Pons (tissue), 1 donor: ENCODE measurements at regions not wholly inside any gene's neighbourhood (a gene's known extent, or its start where the extent isn't known, plus 50 kb on each side); places are given as distances from the start of the nearest gene placed in this dataset.
A peak's percentile ranks its signal among the peaks of the same experiment; 100 is the strongest.

ENCODE experiments used
- DNase-seq: peaks from one replicate; pipeline ENCODE4 v3.0.0-alpha.2; 2016; ENCODE audit warnings: low spot score

DNA sequence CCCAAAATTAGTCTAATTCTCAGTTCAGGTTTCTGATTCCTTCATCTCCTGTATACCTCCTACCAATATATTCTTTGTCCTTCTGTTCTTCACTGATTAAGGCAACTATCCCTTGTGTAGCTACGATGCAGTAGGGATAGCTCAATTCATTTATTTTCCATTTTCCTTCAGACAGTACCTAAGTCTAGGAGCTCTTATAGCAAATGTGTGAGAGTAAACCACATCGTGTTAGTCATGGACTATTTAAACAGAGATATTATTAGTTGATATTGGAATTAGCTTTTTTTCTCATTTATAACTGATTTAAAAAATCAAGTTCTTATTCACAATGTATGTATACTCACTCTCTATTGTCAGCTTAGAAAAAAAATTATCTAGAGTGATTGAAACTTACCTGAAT lies 900.0 kb downstream of the JRKL start:
- no peak for DNase-seq

DNA sequence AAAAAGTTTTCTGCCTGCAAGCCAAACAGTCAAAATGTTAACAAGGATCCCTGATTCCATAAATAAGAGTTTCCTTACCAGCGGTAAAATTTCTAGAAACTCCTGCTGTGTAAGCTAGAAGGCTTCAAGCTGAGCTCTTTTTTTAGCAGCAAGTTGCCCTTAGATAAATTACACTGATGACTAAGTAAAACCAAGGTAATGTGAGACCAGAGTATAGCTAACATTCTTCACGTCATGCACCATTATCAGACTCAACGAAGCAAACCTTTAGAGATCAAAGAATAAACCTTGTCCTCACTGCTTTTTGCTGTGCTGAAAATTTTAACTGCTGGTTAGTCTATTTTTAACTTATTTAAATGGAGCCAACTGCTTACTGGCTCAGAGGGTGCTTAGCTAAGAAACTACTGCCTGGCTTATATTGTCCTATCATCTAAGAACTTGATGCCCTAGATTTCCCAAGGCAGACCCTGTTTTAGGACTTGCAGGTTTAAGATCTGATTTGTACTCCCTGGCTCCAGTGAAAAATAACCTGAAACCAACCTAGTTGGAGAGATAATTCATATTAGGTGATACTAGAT lies 900.7 kb downstream of the JRKL start:
- DNase-seq: no peak

DNA sequence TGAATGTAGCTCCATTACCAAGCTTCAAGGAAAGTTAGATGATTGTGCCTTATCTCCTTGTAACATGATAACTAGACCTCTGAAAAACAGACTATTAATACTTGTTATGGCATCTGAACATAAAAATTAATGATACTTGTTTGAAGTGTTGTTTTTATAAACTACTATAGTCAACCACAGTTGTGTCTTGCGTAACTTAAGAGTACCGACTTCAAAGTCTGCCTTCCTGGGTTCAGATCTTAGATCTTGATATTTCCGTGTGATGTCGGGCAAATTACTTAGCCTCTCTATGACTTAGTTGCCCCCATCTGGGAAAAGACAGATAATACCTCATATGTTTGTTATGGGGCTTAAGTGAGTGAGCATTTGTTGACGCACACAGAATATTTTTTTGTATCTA lies 906.5 kb downstream of the JRKL start:
- DNase-seq: no peak

DNA sequence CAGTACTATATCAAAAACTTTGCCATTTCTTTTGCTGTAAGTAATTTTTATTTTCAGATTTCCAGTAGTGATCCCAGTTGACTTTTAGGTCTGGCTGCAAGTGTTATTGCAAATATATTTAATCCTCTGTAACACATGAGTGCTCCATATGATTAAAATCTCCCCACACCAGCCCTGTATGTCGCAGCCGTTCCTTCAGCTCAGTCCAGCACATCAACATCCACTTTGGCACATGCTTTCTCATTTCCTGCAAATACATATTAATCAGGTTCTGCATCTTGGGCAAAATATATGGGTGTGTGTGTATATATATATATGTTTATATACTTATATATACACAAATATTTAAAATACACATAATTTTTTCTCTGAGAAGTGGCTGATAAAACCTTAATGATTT lies 919.5 kb downstream of the JRKL start:
- no peak for DNase-seq

DNA sequence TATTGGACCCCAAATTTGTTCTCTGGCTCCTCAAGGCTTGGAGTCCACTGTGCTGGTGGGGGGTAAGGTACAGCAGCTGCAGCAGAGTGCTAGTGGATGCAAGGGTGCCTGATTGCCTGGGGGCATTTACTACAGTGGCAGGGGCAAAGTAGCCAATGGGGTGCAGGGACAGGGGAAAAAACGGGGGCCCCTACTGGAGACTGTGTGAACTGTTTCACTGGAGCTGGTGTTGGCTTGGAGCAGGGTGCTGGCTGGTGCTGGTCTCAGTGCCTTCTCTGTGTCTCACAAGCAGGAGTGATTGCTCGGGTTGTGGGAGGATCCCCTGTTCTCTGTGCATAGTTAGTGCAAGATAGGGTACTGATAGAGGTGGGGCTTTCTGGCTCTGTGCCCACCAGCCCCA lies 935.9 kb downstream of the JRKL start:
- no peak for DNase-seq

DNA sequence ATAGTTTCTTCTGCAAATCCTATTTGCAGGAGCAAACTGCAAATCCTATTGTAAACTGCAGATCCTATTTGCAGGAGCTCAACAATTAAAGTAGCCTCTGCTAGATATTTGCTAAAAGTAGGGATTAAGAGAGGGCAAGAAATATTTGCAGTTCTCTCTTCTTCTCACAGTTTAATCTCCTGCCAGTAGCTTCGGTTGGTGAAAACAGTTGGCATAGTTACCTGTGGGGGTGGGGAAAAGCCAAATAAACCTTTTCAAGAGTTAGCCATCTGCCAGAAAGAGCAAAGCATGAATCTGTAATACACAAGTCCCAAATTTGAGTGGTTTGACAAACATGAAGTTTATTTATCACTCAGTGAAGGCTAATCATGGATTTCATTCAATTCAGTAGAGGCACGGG lies 942.5 kb downstream of the JRKL start:
- DNase-seq: no peak

DNA sequence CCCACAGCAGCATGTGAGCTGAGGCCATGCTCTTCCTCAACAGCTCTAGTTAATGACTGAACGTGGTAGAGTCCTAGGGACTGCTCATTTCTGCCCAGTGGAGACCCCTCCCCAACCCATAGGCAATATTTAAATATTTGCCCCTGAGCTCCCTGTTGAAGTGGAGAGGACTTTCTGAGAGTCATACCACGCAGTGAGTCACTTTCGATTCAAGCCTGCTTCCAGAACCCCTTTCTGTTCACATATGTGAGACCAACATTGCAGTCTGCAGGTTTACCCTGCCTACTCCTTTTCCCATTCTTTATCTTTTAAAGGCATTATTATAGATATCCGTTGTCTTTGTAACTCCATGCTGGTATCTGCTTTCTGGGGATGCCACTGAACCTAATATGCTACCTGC lies 946.3 kb downstream of the JRKL start:
- DNase-seq: no peak

DNA sequence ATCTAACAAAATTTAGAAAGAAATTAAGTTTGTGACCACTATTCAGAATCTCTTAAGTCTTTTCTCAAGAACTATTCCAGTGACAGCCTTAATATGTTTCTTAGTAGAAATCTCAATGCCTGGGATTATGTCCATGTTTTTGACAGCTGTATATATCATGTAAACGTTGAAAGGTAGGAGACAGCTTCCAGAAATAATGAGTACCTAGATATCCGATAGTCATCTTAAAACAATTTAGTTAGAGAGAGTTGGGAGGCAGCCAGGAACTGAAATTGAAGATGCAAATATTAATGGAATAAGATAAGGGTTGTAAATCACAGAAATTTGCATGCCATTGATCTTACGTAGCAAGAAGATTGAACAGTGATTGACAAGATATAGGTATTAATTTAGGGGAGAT lies 955.2 kb downstream of the JRKL start:
- no peak for DNase-seq

DNA sequence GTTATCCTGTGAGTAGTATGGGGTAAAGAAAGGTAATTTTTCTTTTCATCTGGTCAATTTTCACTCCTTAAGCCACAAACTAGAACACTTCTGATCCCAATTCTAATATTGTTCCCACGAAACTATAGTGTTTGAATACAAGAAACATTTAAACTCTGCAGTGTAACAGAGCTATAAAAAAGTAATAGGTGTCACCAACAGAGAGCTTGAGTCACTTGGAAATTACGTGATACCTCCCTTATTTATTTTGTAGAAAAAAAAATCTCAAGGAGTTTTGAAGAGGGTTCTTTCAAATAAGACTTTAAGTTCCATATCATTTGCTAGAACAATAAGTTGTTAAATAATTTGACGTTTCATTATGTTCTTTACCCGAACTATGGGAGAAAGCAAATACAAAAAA lies 959.4 kb downstream of the JRKL start:
- no peak for DNase-seq

DNA sequence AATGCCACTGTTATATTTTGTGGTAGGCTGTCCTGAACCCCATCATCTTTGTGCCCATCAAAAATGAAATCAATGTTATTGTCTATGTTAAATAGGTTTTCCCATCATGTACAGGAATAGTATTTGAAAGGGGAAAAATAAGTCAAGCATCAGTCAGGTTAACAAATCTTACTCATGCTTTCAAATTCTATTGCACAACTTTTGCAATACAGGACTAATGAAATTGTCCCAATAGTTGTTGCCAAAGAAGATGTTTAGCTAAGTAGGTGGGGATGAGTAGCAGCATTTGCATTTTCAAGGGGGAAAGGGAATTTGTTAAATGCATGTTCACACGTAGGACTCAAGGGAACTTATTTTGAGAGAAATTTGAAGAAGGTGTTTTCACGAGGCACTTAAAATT lies 962.1 kb downstream of the JRKL start:
- DNase-seq: no peak

DNA sequence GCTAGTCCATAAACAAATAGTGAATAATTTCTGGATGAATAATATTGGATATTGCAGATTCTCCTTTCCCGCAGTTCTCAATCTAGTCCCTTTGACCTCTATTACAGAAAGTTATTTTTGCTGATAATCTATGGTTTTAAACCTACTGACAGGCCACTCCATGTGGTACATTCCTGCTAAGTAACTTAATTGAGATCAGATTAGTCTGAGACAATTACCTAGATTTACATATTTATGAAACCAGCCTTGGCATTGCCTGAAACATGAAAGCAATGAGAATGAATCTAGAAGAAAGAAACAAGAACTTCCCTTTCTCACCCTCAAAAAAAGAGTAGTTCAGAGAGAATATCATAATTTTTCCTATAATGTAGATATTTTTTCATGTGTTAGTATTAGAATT lies 964.2 kb downstream of the JRKL start:
- DNase-seq: no peak

DNA sequence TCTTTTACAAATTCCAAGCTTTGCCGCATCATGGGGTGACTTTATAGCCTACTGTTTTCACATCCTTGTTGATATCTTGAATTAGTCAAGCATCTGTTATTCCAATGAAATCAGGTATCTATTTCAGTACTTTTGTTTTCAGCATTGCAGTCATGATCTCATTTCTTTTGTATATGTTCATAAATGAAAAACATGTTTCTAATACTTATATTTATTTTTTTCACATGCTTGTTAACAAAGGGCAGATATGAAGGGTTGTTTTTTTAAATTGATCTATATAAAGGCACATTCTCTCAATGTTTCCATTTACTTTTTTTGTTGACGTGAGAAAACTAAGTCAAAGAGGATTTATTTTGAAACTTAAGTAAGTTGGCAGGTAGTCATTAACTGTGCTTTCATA lies 964.8 kb downstream of the JRKL start:
- DNase-seq: no peak

DNA sequence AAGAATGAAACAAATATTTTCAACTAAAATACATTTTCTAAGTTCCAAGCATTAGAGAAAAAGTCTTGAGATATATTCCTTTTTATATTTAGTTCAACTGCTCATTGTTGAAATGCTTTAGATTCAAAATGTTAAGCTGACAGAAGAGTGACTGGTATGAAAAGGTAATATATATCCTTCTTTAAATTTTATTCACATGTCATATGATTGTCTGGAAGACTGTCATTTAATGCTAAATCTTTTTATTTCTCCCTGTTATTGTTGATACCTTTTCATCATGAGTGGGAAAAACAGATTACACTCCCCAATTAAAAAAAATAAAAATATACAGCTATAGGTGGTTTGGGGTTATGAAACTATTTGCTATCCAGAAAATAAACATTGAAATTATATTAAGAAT lies 965.4 kb downstream of the JRKL start:
- DNase-seq: no peak

DNA sequence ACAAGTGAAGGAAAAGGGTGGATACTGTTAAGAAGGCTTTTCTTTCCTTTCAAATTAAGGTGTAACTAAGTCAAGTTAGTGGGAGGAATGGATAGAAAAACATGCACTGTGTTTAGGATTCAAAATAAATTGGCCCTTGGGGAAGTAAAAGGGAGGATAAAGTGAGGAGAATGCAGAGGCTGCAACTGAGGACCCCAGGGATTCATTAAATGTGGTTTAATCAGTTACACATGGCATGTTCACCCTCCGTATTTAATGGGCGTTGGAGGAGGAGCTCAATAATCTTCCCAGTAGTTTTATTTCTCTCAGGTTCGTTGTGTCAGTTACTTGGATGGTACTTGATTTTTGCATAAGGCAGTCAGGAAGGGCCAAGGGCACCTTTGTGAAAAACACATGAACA lies 966.3 kb downstream of the JRKL start:
- no peak for DNase-seq

DNA sequence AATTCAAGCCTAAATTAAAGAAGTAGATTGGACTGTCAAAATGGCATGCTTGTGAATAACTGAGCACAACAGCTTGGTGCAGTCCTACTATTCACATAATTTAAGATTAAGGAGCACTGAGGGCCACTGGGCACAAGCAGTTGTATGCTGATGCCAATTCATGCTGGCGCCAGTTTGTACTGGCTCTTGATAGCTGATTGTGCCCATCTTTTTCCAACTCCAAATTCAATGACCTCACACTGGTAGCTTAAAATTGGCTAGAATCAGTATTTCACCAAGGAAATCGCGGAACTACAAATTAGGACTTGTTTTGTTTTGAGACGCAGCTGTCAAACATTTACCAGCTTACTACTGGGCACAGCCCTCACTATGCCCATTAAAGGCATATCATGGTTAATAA lies 969.2 kb downstream of the JRKL start:
- no peak for DNase-seq

DNA sequence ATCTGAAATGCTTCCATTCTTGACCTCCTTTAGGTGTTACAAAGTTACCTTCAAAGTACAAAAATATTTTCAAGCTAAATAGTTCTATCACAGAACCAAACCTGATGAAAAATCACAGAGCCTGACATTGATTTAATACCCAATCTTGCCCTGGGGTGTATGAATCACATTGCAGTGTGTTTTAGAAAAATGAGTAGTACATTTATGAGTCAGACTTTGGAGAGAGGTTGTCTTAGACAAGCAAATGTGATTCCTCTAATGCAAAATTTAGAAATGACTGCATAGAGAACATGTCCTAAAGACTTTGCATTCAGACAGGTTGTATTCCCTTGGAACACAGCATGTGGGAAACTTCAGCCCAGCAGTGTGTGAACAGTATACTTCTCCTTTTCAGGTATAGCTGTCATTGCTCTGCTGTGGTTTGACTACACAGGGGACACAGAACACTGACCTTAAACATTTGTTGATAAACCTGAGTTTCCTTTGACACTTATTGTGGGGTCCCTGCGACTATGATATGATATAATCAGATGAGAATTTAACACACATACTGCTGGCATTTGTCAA lies 972.1 kb downstream of the JRKL start:
- peak; percentile 1 for DNase-seq

DNA sequence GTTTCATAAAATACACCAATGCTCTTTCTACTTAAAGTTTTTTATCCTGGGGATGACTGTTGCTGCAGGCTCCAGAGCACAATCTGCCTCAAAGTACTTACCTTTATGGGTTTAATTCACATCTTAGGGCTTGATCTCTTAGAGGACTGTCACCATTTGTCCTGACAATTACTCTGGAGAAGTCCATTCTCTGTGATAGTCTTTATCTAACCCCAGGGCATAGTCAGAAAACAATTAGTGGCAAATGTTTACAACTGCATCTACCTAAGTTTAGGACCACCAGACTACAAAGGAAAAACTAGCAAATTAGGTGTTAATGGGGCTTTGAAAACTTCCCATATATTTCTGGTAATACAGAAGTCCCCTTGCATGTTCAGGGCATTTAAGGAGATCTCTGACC lies 973.5 kb downstream of the JRKL start:
- DNase-seq: no peak

DNA sequence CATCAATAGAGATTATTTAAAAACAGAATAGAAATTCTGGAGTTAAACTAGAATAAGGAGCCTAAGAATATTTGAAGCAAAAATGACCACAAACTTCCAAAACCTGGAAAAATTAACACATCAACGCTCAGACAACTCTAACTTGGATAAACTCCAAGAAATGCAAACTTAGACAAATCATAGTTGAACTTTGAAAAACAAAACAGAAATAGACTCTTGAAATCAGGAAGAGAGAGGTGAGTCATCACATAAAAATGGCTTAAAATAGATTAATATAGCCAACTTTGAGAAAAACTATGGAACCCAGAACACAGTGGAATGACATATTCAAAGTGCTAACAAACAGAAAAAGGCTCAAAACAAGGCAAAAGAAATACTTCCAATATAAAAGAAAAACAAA lies 974.2 kb downstream of the JRKL start:
- no peak for DNase-seq

DNA sequence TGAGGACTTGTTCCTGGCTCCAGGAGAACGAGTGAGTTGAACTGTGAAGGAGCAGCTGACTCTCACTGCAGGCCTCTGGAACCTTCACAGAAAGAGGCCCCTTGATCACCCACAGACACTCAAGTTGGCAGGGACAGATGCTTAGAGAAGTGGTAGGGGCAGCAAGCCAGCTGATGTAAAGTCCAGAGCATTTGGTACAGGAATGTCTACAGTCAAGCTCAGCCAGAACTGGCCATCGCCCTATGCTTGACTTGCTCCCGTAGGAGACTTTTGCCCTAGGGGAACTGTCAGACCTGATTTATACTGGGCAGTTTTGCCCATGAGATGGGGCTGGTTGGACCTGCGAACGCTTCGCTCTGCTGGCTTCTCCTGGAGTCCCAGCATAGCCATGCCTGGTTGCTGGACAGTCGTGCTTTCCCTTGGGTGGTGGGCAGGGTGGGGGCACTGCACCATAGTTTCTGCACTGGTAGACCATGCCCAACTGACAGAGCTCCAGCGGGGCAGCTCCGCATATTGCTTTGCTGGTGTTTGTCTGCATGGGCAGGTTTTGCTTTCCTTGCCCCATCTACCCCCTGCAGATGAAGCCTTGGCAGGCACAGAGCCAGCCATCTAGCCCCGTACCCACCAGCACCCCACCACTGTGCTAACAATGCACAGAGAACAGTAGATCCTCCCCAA lies 977.7 kb downstream of the JRKL start:
- no peak for DNase-seq

DNA sequence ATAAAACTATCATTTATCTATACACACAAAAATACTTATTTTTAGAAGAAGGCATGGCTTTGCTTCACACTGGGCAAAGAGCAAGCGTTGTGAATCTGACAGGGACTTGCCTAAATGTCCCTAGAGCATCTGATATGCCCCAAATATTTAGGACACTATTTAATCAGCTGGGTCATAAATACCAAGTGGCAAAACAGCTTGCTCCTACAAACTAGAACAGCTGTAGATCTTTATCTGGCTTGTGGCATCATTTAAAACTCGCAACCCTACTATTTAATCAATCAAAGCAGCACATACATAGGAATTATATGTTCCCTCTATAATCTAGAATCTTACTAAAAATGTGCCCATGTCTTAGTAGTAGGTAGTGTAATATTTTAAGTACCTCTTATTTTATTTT lies 999.5 kb downstream of the JRKL start:
- DNase-seq: peak; percentile 1

DNA sequence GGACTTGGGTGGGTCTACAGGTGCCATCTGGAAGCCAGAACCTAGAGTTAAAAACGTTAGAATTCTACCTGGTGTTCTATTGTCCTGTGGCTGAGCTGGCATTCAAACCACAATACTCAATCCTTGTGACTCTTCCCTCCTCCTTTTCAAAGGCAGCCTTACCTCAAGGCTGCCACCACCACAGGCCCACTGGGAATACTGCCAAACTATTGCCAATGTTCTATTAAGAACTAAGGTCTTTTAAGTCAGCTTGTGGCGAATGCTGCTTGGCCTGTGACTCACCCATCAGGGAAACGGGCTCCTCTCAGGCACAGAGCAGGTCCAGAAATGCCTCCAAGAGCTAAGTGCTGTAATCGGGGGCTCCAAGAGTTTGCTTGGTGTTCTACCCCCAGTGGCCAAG lies 1008.4 kb downstream of the JRKL start:
- DNase-seq: no peak

DNA sequence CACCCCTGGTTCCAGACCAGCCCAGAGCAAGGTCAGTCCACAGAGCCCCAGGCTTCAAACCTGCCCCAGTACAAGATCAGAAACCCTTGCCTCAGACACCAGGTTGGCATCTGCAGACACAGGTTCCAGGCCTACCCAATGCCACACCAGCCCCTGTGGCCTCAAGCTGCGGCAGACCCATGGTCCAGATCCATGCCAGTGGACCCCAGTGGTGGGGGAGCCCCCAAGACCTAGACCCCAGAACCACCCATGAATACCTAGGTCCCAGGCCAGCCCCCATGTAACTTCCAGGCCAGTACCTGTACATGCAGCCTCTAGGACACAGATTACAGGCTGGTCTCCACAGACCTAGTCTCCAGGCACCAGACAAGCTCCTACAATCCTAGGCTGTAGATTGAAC lies 1019.3 kb downstream of the JRKL start:
- DNase-seq: no peak

DNA sequence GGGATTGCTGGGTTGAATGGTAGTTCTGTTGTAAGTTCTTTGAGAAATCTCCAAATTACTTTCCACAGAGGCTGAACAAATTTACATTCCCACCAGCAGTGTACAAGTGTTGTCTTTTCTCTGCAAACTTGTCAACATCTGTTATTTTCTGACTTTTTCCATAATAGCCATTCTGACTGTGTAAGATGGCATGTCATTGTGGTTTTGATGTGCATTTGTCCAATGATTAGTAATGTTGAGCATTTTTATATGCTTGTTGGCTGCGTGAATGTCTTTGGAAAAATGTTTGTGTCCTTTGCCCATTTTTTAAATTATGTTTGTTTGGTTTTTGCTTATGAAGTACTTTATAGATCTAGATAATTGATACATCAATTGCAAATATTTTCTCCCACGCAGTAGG lies 1025.0 kb downstream of the JRKL start:
- DNase-seq: no peak

DNA sequence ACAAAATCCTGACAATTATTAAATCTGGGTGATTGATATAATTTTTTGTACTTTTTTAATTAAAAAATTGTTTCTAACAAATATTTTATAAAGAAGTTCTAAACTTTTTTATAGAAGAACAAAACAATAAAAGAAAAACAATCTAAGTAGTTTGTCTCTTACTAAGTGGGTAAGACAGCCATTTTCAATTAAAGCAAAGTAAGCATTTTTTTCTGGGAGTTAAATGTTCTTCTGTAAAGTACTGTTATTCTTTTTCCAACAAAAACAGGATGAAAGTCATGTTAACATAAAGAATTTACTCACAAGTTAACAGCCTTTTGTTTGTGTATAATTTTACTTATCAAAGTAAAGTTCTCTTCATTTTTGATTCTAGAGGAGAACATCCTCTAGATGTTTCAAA lies 1029.9 kb downstream of the JRKL start:
- no peak for DNase-seq
